HG03139 (cell line): ENCODE measurements at regions not wholly inside any gene's neighbourhood (a gene's known extent, or its start where the extent isn't known, plus 50 kb on each side); places are given as distances from the start of the nearest gene placed in this dataset.

Experiments used
- ATAC-seq: cut with Tn5 transposase; IDR thresholded peaks from one replicate; pipeline ENCODE4 v1.9.1; 2021; ENCODE audit not compliant: unreplicated experiment

DNA sequence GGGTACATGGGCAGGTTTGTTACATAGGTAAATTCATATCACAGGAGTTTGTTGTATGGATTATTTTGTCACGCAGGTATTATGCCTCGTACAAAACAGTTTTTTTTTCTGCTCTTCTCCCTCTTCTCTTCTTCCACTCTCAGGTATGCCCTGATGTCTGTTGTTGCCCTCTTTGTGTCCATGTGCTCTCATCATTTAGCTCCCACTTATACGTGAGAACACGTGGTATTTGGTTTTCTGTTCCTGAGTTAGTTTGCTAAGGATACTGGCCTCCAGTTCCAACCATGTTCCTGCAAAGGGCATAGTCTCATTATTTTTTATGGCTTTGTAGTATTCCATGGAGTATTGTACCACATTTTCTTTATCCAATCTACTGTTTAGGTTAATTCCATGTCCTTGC lies 65.7 kb downstream of the UNC5CL start:
- ATAC-seq = no peak

DNA sequence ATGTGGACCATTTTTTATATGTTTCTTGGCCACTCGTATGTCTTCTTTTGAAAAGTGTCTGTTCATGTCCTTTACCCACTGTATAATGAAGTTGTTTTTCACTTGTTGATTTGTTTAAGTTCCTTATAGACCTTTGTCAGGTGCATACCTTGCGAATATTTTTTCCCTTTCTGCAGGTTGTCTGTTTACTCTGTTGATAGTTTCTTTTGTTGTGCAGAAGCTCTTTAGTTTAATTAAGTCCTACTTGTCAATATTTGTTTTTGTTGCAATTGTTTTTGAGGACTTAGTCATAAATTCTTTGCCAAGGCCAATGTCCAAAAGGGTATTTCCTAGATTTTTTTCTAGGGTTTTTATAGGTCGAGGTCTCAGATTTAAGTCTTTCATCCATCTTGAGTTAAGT lies 66.2 kb downstream of the UNC5CL start:
- no peak for ATAC-seq

DNA sequence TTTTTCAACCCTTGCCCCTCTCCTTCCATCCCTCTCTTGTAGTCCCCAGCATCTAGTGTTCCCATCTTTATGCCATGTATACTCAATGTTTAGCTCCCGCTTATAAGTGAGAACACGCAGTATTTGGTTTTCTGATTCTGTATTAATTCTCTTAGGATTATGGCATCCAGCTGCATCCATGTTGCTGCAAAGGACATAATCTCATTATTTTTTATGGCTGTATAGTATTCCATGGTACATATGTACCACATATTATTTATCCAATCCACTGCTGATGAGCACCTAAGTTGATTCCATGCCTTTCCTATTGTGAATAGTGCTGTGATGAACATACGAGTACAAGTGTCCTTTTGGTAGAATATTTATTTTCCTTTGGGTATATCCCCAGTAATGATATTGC lies 66.8 kb downstream of the UNC5CL start:
- no peak for ATAC-seq

DNA sequence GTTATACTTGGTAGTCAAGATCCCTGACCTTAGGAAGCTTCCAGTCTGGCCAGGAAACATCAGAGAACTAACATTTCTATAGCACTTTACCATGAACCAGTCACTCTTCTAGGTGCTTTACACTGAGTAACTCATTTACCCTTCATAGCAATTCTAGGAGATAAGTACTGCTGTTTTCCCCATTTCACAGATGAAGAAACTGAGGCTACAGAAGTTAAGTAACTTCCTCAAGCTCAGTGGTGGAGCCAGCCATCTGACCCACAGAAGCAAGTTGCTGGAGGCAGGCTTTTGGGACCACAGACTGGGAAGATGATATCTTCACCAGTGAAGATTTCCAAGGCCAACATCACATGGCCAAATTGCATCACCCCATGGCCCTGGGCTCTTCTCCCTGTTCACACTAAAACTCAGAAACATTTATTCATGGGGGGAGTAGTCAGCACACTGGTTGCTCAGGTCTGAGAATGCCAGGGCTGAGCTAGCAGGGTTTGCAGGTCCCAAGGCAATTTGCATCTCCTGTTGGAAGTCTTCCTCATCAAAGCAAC lies 70.3 kb downstream of the UNC5CL start:
- no peak for ATAC-seq

DNA sequence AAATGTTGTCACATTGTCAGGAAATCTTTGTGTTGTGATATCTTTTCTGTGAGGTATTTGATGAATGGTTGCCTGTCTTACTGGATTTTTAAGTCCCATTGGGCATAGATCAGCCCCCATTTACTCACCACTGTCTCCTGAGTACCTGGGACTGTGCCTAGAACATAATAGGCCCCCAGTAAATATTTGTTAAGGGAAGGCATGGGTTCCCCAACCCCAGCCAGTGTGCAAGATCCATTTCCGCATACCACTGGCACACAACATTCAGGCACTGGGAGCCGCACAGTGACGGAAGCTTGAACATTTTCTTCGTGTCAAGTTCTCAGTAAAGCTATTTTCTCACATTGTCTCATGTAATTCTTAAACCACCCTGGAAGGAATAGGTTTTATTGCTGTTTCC lies 72.2 kb downstream of the UNC5CL start:
- ATAC-seq = no peak

- no peak for ATAC-seq
Observed at GRCh38 chr6:40965046-40965445, 74.0 kb downstream of the UNC5CL start.

GRCh38 chr6:40963019-40963418 lies 76.0 kb downstream of the UNC5CL start:
- ATAC-seq = no peak

DNA sequence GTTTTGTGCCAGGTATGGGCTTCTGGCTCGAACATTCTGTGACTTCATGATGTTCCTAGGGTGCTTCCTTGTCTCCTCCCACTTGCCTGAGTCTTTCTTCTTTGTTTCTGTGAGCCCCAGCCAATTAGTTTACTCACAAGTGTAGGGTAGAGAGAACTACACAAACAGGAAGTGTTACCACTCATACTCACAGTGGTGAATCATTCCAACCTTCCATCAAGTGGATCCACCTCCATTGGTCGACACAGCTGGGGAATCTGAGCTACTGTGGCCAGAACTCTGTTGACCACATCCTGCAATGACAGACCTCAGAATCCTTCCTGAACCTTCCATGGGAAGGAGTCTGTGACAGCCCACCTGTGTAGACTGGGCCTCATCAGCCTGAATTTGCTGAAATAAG lies 76.8 kb downstream of the UNC5CL start:
- no peak for ATAC-seq

GRCh38 chr6:40961831-40962230 lies 77.2 kb downstream of the UNC5CL start:
- ATAC-seq = no peak

DNA sequence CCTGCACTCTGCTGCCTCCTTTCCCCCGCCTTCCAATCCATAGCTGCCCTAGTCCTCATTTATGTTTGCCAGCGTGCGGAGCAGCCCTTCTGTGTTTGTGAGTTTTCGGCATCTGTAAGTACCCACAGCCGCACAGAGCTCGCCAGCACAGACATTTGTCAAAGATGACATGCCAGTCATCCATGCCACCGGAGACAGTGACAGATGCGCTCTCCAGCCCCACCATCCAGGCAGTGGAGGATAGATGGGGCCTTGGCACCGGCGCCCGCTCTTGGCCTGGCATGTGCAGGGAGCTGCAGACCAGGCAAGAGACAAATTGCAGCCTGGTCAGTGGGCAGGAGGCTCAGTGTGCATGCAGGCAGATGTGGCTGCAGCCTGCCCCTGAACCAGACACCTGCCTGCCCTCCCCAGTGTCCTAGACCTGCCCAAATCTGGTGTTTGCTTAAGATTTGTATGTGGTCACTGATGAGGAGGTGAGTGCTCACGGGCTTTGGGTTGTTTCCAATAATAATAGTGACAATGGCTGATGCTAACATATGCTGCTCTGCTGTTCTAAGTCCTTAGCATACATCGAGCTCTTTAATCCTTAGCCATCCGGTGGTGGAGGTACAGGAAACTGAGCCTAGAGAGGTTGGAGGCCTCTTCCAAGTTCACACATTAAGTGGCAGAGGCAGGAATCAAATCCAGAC lies 78.1 kb downstream of the UNC5CL start:
- no peak for ATAC-seq

GRCh38 chr6:40959781-40960327 lies 79.2 kb downstream of the UNC5CL start:
- no peak for ATAC-seq

DNA sequence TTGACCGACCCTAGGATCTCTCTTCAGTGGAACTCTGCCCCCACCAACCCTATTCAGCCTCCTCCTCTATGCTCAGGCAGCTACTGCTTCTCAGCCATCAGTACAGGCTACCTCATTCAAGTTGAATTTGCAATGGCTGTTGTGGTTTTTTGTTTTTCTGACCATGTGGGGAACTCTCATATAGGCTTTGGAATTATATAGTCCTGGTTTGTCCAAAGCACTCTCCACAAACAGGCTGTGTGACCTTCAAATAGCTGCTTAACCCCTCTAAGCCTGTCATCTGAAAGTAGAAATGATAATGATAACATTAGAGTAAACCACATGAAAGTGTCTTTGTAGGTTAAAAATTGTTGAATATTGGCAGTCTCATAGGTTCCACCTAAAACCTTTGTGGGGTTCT lies 80.3 kb downstream of the UNC5CL start:
- ATAC-seq = no peak

GRCh38 chr6:40957616-40958492 lies 81.2 kb downstream of the UNC5CL start:
- no peak for ATAC-seq

DNA sequence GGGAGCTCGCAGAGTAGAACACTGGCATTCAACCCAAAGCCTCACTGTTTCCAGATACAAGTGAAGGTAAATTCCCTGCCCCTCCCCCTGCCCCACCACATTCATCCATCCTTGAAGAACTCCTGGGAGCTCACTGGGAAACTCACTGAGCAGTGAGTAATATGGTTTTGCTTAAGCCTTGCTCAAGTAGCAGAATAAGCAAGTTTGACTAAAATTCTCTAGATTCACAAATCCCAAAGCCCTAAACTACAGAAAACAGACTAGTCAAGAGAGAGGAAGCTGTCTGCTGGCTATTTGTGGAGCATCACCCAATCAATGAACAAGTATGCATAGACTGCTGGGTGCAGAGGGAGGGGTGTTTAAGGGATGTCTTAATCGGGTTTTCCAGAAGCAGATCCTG lies 82.1 kb downstream of the UNC5CL start:
- ATAC-seq = no peak

GRCh38 chr6:40955178-40955545 lies 83.9 kb downstream of the UNC5CL start:
- ATAC-seq = no peak

- ATAC-seq = no peak
Observed at GRCh38 chr6:40954446-40955177, 84.4 kb downstream of the UNC5CL start.

GRCh38 chr6:40953486-40953885 lies 85.5 kb downstream of the UNC5CL start:
- no peak for ATAC-seq

DNA sequence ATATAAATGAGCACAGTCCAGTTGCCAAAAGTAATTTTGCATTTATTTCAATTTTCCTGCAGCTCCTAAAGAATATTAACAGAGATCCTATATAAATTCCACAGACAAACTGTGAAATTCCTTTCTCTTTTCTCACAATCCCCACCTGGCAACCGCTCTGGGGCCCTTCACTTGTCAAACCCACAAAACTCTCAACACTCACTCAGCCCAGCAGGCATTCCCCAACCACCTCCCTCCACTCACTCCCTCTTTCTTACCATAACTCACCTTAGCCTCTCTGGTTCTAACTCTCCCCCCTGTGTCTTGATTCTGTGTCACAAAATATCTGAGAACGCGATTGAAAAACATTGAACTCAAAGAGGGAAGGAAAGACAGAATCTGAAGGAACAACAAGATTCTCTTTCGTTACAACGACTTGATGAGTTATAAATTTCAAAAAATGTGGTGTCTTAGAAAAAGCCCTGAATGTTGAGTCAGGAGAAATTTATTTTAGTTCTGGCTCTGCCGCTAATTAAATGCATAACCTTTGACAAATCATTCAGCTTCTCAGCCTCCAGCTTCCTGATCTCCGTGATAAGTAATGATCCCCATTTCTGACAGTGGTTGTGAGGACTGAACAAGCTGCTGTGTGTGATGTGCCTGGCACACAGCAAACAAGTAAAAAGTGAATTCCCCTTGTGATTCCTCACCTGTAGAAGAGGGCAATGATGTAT lies 87.9 kb downstream of the UNC5CL start:
- no peak for ATAC-seq

DNA sequence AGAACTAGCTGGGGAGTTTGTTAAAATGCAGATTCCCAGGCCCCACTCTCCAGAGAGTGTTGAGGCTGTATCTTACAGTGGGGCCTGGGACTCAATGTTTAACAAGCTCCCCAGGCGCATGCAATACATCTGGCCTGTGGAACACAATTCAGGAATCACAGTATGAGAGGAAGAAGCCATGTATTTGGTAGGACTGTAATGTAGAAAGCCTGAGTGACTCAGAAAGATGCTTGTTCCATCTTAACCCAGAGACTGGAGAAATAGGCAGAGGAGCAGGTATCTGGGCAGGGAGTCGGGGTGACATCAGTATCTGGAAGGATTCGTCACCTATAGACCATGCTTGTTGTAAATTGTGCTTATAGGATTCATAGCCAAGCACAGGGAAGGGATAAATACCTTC lies 90.5 kb downstream of the UNC5CL start:
- ATAC-seq = no peak

DNA sequence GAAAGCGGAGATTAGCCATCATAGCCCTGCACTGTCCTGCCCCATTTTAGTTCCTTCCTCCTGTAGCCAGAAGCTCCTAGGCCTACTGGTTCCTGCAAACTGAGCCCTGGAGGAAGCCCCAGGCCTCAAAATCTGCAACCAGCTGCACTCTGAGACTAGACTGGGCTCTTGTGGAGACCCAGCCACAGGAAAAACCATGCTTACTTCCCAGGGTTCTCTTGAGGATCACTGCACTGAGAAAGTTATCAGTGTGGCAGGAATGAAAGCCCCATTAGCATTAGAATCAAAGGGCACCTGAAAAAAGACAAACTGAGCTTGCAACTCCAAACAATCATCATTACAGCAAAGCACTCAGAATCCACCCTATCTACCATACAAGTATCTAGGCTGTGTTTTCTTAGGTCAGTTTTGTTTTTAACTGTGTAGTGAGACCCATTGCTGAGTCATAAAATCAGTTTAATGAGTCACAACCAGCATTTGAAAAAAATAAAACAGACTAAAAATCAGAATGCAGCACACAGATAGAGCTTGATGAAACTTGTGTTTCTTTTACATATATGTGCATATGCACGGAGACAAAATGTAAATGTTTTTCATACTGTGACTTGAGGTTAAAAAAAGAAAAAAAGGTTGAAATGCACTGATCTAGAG lies 91.0 kb downstream of the UNC5CL start:
- no peak for ATAC-seq
